Epithelial cell of proximal tubule (primary cell): ENCODE measurements at regions not wholly inside any gene's neighbourhood (a gene's known extent, or its start where the extent isn't known, plus 50 kb on each side); places are given as distances from the start of the nearest gene placed in this dataset.

Experiments used
- DNase-seq: peaks from one replicate; pipeline ENCODE4 v3.0.0-alpha.2; 2011; ENCODE audit warnings: low read depth
- H3K4me3 ChIP-seq: 2 replicates; pipeline ENCODE4 v1.5.1; 2011; ENCODE audit warnings: low read depth, mild to moderate bottlenecking, low read length
- TF ChIP-seq, protein P1 (sequence below): conservative IDR thresholded peaks from 2 replicates; pipeline ENCODE4 v1.5.1; 2012; ENCODE audit warnings: low read depth, mild to moderate bottlenecking, low read length

DNA sequence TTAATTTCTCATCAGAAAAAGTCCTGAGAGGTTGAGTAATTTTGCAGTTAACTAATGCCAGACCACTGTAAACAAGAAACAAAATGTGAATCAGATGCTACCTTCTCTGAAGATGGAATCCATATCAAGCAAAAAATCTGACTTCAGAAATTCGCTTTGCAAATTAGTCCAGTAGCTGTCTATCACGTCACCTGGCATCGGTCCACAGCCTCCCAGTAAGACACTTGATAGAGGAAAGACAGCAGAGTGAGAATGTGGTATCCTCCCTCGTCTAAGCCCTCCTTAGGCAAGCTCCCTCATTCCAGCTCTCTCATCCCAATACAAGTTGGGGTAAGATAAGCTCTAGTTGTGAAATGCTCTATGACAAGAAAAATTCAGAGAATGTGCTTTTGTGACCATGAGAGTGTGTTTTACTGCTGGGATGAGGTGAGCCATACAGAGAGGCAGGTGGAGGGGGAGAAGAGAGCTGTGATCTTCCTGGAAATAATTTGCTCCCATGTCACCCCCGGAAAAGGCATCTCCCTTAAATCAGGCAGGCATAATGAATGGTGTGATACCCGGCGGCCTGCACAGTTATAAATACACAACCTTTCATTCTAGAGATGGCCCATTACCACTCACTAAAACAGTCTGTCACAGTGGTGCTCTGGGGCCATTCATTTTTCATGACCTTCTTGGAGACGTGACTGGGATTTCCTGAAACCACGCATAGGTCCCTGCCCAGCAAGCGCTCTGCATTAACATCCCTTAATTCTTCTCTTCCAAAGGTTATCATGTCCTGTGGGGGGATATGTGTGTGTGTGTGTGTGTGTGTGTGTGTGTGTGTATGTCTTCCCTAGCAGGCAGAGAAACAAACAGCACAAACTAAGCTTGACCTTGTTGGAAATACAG lies 602.0 kb upstream of the KCNMB2 start:
- DNase-seq: peak; percentile 44
- TF ChIP-seq, protein P1, sequence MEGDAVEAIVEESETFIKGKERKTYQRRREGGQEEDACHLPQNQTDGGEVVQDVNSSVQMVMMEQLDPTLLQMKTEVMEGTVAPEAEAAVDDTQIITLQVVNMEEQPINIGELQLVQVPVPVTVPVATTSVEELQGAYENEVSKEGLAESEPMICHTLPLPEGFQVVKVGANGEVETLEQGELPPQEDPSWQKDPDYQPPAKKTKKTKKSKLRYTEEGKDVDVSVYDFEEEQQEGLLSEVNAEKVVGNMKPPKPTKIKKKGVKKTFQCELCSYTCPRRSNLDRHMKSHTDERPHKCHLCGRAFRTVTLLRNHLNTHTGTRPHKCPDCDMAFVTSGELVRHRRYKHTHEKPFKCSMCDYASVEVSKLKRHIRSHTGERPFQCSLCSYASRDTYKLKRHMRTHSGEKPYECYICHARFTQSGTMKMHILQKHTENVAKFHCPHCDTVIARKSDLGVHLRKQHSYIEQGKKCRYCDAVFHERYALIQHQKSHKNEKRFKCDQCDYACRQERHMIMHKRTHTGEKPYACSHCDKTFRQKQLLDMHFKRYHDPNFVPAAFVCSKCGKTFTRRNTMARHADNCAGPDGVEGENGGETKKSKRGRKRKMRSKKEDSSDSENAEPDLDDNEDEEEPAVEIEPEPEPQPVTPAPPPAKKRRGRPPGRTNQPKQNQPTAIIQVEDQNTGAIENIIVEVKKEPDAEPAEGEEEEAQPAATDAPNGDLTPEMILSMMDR: no peak
- H3K4me3 ChIP-seq: no peak overlapping the region

DNA sequence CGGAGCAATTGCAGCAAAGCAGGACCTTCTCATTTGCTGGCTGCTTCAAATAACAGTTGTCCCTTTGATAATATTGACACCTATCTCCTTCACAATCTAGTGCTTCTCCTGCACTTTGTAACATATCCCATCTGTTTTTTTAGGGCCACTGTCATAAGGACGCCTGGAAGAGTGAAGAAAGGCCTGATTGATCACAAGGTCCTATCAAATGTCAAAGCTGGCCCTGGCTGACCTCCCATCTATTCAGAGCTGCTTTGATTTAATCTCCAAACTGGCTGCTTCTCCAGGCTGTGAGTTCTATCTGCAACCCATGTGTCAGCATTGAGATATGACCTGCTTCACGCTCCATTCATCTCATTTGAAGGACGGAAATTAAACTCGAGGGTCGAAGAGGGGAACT lies 601.2 kb upstream of the KCNMB2 start:
- TF ChIP-seq, protein P1: no peak
- DNase-seq: no peak
- H3K4me3 ChIP-seq: no peak overlapping the region

DNA sequence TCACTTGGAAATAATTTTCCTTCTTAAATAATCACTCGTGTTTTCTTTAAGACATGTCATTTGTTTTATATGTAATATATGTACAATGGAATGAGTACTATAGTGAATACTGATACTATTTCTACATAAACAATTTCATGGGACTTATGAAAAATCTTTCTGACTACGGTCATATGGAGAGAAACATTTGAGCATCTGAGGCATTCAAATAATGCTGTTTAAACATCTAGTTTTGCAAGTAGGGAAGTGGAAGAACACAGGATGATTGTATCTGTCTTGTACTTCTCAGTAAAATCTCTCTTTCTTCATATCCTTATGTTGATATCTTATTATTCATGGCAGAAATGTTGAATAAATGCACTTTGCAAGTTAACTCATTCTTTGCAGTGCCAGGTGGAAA lies 599.5 kb upstream of the KCNMB2 start:
- TF ChIP-seq, protein P1: no peak
- no peak overlapping the region for H3K4me3 ChIP-seq
- DNase-seq: no peak

DNA sequence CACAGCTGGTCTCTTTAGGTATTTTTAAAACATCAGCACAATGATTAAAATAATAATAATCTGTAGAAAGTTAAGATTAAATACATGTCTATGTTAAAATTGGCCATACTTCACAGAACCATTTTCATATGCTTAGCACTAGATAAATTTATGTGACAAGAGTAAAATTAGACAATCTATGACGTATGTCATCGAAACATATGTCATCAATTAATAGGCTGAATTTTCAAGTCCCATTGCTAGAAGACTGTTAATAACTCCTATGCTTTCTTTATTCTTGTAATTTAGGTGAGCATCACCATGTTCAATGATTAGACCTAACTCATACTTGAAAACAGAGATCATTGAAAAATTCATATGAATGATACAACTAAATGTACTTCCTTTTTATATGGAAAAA lies 593.3 kb upstream of the KCNMB2 start:
- DNase-seq: no peak
- TF ChIP-seq, protein P1: no peak
- H3K4me3 ChIP-seq: no peak overlapping the region

DNA sequence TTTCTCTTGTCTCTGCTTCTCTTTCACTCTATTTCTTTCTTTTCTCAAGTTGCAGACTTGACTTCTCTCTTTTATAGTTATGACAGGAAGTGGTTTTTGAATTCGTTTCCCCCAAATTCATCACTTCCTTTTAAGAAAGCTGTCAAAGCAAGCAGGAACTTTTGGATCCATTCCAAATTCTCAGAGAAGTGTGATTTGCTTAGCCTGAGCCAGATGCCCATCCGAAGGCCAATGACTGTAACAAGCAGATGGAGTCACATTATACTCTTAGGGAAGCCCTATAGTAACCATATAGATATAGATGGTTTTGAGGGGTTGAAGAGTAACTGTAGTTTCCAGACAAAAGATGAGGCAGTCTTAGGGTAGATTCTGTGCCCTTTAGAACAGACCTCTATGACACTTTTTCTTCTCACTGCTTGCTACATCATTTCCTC lies 592.0 kb upstream of the KCNMB2 start:
- no peak for DNase-seq
- TF ChIP-seq, protein P1: no peak
- H3K4me3 ChIP-seq: no peak overlapping the region

DNA sequence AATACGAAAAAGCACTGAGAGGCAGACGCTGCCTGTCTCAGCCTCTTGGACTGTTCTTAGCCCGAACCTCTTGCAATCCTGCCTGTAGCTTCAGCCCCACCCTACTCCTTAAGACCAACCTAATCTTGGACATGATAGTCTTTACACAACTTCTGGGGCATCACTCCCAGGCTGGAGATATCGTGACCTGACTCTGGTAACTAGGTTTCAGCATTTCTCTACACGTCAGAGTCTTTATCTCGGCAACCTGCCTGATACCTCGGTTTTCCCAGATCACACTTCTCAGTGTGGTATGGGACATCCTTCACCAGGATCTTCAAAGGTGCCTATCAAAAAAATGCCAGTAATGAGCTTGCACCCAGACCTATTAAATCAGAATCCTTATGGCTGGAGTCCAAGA lies 590.2 kb upstream of the KCNMB2 start:
- DNase-seq: no peak
- no peak overlapping the region for H3K4me3 ChIP-seq
- TF ChIP-seq, protein P1: no peak

DNA sequence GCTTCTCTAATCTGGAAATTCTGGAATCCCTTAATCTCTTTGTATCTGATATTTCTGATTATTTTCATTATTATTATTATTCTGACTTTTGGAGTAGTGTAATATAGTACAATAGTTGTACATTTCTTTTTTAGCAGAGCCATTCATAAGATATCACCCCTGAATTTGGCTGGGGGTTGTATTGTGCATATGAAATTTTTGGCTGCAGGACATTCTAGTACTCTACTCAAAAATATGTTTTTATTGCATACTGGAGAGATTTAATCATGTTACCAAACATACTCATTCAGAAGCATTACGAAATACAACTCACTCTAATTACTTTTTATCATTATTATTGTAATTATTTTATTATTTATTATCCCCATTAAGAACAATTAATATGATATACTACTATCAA lies 589.7 kb upstream of the KCNMB2 start:
- no peak overlapping the region for H3K4me3 ChIP-seq
- DNase-seq: no peak
- TF ChIP-seq, protein P1: no peak
